ENCODE measurements at regions not wholly inside any gene's neighbourhood (a gene's known extent, or its start where the extent isn't known, plus 50 kb on each side); places are given as distances from the start of the nearest gene placed in this dataset.
A peak's percentile ranks its signal among the peaks of the same experiment; 100 is the strongest.
"Not testable (repeated sequence)": the region's sequence is repeated elsewhere in the genome, so short reads cannot be mapped to it uniquely, and the experiment has no call there.

DNA sequence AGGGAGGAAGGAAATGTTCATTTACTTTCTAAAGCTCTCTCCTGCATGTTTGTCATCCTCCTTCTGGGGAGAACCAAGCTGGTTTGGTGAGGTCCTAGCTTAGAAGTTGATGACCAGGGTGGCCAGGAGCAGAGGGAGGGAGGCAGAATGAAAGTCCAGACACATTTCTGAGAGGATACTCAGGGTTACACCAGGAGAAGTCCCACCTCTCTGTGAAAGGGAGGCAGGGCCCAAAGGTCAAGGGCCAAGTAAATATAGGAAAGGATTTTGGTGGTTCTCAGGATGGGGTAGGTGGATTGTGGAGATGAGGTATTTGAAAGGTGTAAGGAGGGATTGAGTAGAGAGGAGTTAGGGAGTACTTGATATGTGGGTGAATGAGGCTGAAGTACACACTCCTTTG is 58.0 kb upstream of the FBXO11 start:
- DNase-seq: no peak

GRCh38 chr2:47964722-47965434 is 58.6 kb upstream of the FBXO11 start:
- no peak for DNase-seq

DNA sequence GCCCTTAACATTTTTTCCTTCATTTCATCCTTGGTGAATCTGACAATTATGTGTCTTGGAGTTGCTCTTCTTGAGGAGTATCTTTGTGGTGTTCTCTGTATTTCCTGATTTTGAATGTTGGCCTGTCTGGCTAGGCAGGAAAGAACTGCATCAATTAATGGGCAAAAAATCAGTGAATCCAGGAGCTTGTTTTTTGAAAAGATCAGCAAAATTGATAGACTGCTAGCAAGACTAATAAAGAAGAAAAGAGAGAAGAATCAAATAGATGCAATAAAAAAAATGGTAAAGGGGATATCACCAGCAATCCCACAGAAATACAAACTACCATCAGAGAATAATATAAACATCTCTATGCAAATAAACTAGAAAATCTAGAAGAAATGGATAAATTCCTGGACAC is 70.4 kb upstream of the FBXO11 start:
- not testable (repeated sequence) for DNase-seq

DNA sequence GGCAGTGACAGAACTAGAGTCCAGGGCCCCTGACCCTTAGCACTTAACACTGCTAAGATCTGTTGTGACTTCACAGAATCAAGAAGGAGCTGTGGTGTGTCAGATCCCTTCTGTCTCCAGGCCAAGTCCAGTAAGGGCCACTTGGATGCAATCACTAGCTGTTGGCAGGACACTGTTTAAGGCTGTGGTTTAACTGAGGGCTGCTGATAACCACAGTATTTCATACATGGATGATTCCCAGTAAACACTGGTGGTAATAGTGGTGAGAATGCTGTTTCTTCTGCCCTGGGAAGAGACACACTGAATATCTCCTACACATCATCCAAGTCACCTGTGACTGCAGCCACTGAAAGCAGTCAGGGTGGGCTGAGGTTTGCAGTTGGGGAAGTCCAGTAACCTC is 77.7 kb upstream of the FBXO11 start:
- DNase-seq: no peak

- DNase-seq: no peak
Observed at GRCh38 chr2:47990503-47990902, 84.2 kb upstream of the FBXO11 start.

DNA sequence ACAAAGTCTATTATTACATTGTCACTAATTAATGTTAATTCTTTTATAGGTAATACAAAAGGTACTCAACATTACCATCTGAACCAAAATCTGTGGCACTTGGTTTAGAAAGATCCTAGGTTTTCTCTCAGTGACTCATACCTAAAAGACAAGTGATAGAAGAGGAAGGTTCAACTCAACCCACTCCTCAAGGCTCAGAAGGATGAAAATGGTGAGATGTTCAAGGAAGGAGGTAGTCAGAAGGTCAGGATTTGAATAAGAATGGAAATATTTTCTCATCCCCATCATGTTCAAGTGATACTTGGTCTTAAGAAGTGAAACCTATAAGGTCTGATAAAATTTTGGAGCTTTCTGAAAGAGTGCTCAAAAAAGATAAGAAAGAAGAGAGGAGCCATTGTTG is 86.4 kb upstream of the FBXO11 start:
- no peak for DNase-seq

DNA sequence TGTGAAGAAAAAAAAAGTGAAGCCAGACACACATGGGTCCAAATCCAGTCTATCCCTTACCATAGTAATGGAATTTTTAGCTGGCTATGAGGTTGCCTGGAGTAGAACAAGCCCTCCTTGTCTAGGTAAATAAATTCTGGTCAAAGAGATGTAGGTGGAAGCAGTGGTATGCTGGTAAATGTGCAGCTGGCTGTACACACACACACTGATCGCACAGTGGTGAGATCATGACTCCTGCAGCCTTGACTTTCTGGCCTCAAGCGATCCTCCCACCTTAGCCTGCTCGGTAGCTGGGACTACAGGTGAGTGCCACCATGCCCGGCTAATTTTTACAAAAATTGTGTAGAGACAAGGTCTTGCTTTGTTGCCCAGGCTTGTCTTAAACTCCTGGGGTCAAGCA is 90.5 kb upstream of the FBXO11 start:
- DNase-seq: no peak

- DNase-seq: no peak
Observed at GRCh38 chr2:47999512-47999911, 93.2 kb upstream of the FBXO11 start.

GRCh38 chr2:48001498-48001897 is 95.2 kb upstream of the FBXO11 start:
- DNase-seq: no peak

DNA sequence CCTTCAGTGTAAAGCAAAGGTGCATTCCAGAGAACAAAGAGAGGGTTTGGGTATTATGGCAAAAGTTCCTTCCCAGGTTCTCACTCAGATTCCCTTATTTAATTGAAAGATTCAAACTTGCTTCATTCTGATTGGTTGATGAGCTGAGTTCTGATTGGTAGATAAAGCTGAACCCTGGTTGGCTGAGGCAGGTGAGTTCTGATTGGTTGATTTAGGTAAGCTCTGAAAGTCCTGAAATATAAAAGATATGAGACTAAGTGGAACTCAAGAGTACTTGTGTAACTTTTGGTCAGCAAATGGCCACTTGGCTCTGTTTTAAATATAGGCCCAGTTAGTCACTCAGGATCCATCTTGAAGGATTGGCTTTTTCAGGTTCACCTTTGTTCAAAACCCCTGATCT is 99.8 kb upstream of the FBXO11 start:
- DNase-seq: no peak

DNA sequence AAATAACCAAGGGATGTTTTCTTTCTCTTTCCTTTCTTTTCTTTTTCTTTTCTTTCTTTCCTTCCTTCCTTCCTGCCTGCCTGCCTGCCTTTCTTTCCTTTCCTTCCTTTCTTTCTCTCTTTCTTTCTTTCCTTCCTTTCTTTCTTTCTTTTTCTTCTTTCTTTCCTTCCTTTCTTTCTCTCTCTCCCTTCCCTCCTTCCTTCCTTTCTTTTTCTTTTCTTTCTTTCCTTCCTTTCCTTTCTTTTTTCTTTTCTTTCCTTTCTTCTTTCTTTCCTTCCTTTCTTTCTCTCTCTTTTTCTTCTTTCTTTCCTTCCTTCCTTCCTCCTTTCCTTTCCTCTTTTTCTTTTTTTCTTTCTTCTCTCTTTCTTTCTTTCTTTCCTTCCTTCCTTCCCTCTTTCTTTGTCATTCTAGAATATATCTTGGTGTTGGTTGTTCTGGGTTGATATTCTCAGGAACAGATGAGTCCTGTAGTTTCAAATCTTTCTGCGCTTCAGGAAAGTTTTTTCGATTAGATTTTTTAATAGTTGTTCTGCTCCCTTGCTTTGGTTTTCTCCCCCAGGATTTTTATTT is 101.5 kb upstream of the FBXO11 start:
- no peak for DNase-seq

GRCh38 chr2:48009256-48009655 is 103.0 kb upstream of the FBXO11 start:
- DNase-seq: no peak

- DNase-seq: no peak
Observed at GRCh38 chr2:48015421-48015820, 109.1 kb upstream of the FBXO11 start.

- DNase-seq: peak; percentile 2
Observed at GRCh38 chr2:48016225-48017019, 110.1 kb upstream of the FBXO11 start.

DNA sequence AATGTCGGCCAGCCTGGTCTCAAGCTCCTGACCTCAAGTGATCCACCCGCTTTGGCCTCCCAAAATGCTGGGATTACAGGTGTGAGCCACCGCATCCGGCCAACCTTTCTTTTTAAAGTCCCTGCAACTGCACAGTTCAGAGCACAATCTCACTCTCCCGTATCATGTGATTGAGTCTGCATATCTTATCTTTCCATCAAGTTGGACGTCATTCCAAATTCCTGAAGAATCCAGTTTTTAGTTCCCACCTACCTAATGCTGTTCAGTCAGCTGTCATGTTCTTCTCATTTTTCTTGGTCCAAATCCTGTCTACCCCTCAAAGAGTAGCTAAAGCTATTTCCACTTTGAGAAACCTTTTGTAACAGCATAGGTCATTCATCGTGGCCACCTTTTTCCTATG is 110.8 kb upstream of the FBXO11 start:
- DNase-seq: no peak

GRCh38 chr2:48018480-48018879 is 112.2 kb upstream of the FBXO11 start:
- DNase-seq: no peak

GRCh38 chr2:48026865-48027264 is 120.6 kb upstream of the FBXO11 start:
- DNase-seq: no peak

- DNase-seq: no peak
Observed at GRCh38 chr2:48032765-48033164, 126.5 kb upstream of the FBXO11 start.

GRCh38 chr2:48034295-48034694 is 128.0 kb upstream of the FBXO11 start:
- DNase-seq: no peak

DNA sequence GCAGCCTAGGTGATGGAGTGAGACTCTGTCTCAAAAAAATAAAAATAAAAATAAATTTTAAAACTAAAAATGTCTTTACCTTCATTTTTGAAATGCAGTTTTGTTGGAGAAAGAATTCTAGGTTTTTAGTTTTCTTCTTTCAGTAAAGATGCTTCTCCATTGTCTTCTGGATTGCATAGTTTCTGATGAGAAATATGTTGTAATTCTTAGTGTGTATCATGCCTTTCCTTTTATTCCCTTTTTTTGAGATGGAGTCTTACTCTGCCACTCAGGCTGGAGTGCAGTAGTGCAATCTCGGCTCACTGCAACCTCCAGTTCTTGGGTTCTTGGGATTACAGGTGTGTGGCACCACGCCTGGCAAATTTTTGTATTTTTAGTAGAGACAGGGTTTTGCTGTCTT is 130.0 kb upstream of the FBXO11 start:
- DNase-seq: no peak

DNA sequence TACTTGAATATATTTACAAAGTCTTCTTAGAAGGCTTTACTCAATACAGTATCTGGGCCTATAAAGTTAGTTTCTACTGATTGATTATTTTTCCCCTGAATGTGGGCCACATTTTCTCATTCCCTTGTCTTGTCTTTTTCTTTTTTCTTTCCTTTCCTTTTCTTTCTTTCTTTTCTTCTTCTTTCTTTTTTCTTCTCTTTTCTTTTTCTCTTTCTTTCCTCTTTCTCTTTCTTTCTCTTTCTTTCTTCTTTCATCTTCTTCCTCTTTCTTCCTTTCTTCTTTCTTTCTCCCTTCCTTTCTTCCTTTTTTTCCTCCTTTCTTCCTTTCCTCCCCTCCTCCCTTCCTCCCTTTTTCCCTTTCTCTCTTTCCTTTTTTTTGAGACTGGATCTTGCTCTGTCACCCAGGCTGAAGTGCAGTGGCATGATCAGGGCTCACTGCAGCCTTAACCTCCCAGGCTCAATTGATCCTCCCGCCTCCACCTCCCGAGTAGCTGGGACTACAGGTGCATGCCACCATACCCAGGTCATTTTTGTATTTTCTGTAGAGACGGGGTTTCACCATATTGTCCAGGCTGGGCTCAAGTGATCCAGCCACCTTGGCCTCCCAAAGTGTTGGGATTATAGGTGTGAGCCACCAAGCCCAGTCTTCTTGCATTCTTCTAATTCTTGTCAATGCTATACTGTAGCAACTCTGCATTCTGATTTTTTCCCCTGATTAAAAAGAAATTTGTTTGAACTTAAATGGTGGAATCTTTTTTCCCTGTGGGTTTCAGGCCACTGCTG is 133.1 kb upstream of the FBXO11 start:
- no peak for DNase-seq

GRCh38 chr2:48043131-48043700 is 136.9 kb upstream of the FBXO11 start:
- DNase-seq: no peak

DNA sequence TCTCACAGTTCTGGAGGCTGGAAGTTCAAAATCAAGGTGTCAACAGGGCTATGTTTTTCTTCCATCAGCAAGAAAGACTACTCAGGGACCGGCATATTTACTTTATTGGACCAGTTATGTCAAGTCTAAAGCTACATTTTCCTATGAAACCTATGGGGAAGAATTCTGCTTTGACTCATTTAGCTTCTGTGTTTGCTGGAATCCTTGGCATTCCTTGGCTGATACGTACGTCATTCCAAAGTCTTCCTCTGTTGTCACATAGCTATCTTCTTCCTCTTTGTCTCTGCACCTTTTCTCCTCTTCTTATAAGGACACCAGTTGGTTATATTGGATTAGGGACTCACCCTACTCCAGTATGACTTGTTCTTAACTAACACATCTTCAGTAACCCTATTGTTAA is 137.4 kb upstream of the FBXO11 start:
- no peak for DNase-seq
